AG20443 (cell line): ENCODE measurements at regions not wholly inside any gene's neighbourhood (a gene's known extent, or its start where the extent isn't known, plus 50 kb on each side); places are given as distances from the start of the nearest gene placed in this dataset.
"Not testable (repeated sequence)": the region's sequence is repeated elsewhere in the genome, so short reads cannot be mapped to it uniquely, and the experiment has no call there.

ENCODE experiments used
- DNase-seq: peaks from one replicate; pipeline ENCODE4 v3.0.0; 2012; ENCODE audit warnings: low spot score, mixed read lengths

DNA sequence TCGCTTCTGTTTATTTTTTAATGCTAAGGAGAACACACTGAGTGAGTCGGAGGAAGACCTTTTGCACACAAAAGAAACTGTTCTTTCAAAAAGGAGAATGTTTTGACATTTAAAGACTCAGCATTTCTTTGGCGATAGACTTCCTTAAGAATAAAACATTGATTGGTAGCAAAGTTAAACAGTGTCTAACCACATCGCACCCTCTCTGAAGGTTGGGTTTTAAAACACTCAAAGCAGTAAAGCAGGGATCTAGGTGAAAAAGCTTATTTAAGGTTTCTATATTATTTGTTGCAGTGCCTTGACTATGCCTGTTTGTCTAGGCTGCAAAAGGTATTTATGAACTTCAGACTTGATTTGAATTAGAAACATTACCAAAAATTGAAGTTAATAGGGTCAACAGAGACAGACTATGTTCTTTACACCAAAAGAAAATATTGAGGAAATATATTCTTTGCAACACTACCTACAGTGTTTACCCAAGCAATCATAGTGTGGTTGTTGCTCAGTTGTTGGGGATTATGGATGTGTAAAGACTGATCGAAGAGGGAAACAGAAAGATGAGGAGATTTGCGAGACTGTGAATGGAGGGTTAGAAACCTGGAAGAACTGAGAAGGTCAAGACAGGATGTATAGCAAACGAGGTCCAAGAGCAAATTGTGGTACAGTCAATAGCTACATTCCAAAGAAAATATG, 297.8 kb upstream of the SLC39A10 start:
- no peak for DNase-seq

DNA sequence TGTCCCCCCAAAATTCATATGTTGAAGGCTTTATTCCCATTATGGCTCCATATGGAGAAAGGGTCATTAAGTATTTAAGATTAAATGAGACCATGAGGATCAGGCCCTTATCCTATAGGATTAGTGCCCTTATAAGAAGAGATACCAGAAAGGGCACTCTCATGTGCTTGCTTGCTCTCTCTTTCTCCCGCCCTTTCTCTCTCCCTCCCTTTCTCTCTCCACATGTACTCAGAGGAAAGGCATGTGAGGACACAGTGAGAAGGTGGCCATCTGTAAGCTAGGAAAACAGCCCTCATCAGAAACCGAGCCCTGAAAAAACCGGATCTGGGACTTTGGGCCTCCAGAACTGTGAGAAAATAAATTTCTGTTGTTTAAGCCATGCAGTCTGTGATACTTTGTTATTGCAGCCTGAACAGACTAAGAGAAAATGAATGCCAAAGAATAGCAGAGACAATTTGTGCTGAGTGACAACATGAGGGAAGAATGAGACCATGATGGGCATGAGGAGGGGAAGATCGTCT, 300.0 kb upstream of the SLC39A10 start:
- DNase-seq: no peak

DNA sequence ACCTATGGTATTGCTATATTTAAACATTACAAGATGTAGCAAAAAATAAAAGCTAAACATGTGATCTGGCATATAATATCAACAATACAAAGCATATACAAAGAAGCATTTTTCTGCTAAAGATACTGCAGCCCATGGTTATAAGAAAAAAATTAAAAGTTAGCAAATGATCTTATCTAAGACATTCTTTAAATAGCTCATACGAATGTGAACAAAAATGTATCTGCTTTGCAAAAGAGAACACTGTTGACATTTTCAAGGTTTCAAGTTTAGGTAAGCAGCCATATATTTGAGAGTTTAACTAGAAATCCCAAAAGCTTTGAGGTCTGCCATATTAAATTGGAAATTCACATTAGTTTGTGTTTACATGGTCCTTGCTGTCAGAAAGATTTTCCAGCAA, 301.0 kb upstream of the SLC39A10 start:
- no peak for DNase-seq

DNA sequence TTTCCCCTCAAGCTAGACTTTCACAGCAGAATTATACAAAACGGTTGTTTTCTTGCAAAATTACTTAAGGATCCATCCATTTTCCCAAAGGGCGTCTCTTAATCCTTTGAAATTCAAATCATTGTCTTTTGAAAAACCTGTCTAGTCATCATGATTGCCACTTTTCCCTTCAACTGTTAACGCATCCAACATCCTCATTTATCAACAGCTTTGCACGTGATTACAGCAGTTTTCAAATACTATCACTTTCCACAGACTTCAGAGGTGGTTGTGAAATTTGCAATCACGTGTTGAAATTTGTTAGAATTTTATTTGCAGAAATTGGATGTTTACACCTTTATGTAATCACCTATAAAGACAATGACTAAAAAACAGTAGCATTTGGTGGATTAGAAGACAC, 304.4 kb upstream of the SLC39A10 start:
- DNase-seq: no peak

DNA sequence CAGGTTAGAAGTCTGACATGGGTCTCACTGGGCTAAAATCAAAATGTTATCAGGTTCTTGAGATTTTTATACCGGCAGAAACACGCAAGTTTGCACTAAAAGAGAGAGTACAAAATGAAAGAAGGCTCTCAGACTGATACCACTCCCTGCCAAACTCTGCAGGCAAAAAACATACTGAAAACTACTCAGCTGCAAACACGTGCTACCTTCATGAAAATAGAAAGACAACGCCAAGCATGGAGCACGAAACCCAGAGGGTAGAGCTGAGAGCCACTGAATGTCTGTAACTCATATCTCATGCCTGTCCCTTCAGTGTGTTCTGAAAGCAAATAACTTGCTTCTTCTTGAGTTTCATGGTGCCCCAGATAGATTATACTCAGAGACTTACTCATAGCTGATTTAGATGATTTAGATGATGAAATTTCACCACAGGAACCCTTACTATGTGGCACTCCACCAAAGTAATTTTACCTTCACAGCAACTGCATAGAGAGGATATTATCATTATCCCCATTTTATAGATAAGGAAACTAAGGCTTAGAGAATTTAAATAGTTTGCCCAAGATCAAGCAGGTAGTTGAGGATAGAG, 313.0 kb upstream of the SLC39A10 start:
- peak; percentile 35 for DNase-seq

DNA sequence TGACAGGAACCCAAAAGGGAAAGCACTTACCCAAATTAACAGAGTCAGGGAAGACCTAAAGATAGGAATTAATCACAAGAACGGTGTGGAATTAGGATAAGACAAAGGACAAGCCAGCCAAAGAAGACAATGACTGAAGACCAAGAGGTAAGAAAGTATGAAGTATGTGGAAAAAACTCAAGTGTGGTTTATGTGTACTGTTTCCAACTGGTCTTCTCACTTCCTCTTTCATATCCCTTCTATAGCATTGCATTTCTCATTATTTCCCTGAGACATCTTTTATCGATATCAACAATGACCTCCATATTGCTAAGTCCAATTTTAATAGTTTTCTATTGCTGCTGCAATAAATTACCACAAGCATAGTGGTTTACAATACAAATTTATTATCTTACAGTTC, 313.5 kb upstream of the SLC39A10 start:
- no peak for DNase-seq

DNA sequence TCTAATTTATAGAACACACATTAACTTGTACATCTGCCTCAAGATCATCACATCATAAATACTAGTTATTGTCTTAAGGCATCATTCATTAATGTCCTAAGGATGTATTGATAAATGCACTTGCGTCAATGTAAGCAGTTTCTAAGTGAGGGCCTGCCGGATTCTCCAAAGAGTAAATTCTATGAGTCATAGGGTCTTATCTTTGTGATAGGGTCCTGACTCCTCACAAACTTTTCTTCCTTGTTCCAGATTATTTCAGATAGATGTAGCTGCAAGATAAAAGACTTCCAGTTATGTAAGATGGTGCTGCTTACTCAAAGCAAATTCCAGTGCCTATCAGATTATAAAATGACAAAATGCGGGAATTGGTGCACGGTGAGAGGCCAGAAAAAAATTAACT, 315.0 kb upstream of the SLC39A10 start:
- DNase-seq: no peak

DNA sequence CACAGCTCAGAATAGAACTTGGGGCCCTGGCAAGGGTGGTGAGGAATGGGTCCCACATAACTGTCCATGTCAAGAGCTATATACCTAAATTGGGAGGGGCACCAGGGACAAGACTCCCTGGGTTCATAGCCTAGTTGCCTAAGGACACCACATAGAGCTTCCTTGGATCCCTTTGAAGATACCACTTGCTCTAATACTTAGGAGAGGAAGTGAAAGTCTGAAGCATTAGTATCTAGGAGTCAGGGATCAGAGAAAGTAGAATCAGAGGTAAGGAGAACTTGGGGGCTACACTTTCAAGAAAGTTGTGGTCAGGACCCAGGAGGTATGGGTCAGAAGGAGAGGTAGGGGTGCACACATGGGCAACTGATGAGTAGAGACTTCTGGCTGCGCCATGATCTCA, 318.2 kb upstream of the SLC39A10 start:
- no peak for DNase-seq

DNA sequence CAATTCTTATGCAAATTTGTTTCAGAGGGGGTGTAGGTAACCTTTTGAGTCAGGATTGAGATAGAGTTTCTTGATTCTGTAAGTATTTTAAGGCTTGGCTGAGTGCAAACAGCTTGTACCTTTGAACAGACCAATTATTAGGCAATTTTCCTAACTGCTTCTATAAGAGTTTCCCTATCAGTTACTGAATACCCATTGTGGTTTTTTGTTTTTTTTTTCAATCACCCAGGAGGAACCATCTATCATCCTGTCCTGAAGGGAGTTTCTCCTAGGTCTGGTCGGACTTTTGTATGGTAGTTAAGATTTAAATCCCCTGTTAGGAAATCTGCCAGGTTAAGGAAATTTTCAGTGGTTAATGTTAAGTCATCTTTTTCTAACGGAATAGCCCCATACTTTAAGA, 319.4 kb upstream of the SLC39A10 start:
- DNase-seq: no peak

DNA sequence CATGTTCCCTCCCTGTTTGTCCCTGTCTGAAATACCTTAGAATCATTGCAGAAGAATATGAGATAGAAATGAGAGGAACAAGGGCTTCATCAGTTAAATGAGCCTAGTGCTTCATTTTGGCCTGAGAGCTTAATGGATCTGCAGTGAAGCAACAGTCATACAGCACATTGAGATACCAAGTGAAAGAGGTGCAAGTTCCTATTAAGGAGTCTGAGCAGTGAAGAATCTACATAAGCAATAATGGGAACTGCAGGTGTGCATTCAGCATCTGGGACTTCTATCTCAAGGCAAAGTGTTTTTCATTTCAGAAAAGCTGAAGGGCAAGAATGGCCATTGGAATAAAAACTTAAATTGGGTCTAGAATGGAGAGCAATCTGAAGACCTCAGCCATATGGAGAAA, 323.2 kb upstream of the SLC39A10 start:
- no peak for DNase-seq

DNA sequence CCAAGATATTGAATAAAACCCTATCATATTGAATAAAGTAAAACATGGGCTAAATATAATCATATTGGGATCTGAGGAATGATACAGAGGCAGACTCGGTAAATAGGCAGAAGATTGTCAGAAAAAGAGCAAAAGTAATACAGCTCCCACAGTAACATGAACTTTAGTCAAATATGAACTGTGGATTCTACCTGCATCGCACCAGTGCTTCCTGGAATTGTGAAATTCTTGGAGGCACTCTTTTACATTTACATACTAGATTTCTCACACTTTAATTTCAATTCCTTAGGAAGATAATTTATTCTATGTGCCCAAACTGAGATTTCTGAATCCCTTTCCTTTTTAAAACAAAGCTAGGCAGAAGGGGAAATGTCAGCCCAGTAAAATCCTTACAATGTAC, 325.1 kb upstream of the SLC39A10 start:
- DNase-seq: no peak

DNA sequence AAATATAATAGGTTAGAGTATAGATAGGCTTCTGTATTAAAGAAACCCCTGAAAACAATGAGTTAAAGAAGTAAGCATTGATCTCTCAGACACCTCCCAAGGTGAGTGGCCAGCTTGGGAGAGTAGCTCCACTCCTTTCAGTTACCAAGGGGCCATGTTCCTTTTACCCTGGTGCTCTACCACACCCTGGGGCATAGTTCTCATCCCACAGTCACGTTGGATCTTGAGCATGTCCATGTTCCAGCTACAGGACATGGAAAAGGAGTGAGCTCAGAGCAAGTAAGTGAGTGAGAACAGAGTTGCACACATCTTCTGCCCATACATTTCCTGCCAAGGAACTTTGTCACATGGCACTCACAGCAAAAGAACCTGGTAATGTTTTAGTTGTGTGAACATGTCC, 325.9 kb upstream of the SLC39A10 start:
- DNase-seq: no peak

DNA sequence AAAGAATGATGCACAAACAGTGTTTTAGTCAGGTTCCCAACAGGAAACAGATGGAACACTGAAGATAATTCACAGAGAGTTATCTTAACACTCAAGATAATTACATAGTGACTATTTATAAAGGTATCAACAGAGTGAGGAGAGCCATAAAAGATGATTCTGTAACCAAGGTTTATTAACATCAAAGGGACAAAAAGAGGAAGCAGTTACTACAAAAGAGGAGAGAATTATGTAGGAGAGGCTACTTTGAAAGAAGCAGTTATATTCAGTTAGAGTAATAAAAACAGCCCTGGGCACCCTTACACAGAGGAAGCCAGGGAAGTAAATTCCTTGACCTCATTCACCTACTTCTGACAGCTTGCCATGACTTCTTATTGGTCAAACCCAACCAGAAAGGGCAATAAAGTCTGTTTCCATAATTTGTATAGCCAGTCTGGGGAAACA, 326.5 kb upstream of the SLC39A10 start:
- DNase-seq: no peak

DNA sequence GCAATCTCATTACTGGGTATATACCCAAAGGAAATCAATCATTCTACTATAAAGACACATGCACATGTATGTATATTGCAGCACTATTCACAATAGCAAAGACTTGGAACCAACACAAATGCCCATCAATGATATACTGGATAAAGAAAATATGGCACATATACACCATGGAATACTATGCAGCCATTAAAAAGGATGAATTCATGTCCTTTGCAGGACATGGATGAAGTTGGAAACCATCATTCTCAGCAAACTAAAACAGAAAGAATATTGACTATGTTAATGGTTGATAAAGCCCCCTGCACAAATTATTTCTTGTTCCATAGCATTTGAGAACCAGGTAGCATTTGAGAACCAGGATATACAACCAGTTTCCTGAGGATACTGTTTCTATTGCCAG, 327.2 kb upstream of the SLC39A10 start:
- not testable (repeated sequence) for DNase-seq

DNA sequence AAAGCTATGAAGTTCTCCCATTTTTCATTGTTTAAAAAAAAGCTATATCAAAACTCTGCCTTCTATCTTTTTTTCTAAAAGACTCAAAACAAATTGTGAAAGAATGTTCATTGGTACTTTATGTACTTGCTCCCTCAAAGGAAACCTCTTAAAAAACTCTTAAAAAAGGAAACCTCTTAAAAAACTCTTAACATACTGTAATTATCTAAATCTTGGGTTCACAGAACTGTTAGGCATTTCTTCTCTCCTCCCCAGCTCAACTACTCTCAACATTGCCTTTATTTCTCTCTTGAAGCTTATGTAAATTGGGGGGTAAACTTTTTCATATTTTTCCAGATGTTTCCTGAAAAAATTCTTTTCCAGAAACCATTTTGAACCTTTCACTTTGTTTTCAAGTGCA, 330.5 kb upstream of the SLC39A10 start:
- DNase-seq: no peak

DNA sequence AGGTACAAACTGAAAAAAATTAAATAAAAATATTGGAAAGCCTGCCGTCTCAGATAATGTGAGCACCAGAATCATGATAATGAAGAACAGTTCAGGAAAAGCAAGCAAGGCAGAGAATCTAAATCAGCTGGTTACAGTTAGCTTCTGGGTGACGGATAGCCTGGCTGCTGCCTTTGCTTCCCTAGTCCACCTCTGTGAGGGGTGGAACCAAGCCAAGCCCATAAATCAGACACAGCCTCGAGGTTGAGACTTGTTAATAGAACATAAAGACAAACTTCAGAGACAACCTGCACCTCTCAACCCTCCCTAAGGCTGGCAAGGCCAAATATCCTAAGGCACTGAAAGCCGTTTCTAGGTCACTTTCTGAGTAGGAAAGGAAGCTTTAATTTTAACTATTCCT, 334.7 kb upstream of the SLC39A10 start:
- peak; percentile 6 for DNase-seq

DNA sequence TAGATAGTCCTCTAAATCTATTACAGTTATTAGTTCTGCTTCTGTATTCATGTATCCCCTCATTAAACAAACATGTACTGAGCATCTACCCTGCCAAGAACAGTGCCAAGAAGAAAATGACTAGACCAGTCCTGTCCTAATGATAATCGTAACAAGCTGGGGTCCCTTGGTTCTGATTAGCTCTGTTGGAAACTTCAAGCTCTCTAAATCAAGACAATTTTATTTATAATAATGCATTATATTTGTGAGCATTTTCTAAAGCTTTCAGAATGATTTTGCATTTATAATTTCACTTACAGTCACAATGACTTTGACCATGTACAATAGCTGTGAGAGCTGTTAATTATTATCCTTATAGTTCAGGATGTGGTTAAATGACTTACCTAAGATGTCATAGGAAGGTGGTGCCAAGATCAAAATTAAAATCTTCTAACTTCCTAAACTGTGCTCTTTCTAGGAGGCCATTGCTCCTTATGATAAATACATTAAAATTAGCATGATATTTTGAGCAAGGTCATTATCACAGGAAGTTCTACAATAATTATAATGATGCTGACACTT, 336.5 kb upstream of the SLC39A10 start:
- DNase-seq: no peak

DNA sequence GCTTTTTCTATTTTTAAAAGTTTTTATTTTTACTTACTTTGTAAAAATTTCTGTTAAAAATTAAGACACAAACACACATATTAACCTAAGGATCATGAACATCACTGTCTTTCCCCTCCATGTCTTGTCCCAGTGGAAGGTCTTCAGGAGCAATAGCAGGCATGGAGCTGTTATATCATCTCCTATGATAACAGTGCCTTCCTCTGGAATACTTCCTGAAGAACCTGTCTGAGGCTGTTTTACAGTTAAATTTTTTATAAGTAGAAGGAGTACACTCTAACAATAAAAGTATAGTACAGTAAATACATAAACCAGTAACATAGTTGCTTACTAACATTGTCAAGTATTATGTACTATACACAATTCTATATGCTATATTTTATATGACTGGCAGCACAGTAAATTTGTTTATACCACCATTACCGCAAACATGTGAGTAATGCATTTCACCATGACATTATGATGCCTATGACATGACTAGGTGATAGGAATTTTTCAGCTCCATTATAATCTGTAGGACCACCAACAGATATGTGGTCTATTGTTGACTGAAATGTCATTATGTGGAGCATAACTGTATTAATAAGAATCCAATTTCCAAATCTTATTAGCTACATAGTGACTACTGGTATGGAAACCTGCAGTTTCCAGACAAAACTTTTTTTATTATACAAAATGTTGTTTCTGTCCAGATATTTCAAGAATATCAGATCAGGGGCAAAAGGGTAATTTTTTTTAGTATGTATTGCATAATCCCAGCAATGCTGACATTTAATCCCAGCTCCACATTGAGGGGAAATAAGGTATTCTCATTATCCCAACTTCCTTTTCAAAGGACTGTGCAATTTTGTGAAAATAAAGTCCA, 337.2 kb upstream of the SLC39A10 start:
- no peak for DNase-seq

DNA sequence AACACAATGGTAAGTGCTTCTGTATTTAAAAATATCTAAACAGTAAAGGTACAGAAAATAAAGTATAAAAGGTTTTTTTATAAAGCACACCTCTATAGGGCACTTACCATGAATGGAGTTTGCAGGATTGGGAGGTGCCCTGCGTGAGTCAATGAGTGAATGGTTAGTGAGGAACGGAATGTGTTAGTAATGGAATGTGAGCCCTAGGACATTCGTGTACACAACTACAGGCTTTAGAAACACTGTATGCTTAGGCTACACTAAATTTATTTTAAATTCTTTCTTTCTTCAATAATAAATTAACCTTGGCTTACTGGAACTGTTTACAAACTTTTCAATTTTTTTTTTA, 337.9 kb upstream of the SLC39A10 start:
- DNase-seq: peak; percentile 49

DNA sequence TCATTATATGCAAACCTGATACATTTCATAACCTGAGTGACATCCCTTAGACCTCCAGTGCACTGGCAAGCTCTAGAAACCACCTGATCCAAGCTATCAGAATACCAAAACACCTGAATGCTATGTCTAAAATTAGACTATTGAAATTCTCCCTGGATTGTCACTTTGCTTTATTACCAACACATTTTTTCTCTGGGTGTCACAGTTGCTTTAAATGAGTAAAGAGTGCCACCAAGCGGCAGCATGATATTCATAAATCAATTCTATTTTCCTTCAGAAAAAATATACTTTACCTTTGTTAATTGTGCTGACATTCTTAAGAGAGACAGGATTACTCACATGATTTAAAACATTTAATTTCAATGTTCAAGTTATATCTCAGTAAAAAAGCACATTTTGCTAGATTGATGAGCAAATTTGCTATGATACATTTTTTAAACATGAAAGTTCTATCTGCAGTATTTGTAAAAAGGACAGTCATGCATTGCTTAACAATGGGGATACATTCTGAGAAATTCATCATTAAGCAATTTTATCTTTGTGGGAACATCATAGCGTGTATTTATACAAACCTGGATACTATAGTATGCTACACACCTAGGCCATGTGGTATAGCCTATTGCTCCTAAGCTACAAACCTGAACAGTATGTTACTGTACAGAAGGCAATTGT, 338.4 kb upstream of the SLC39A10 start:
- DNase-seq: peak; percentile 49

DNA sequence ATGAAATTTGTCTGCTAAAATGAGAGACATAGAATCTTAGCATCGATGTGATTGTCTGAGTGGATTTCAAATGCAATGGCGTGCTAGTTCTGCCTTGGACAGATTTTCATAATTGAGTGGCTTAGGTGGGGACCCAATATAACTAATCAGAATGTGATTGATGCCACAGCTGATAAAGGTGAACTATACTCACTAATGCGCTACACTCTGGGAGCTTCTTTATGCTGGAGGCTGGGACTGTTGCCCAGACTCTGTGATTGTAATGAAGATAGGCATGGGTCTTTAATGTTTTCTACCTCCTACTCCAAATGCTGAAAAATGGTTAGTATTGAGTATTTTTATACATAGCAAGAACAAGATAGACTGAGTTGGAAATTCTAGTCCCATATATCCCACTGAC, 339.5 kb upstream of the SLC39A10 start:
- DNase-seq: no peak

DNA sequence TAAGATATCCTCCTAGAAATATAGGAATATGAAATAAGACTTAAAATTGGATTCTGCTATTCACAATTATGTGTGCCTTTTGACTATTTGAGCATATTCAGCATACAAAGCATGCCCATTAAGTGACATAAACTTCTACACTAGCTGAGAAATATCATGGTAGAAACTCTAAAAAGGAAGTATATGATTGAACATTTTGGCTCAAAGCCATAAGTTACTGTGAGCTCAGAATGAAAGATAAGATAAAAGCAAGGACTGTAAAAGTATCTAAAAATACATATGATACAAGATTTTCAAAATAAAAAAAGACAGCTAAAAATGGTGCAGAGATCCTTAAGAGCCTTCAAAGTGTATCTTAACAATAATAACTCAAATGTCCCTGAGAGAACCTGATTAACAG, 340.5 kb upstream of the SLC39A10 start:
- no peak for DNase-seq
